SW 1271 (cell line): ENCODE measurements at regions not wholly inside any gene's neighbourhood (a gene's known extent, or its start where the extent isn't known, plus 50 kb on each side); places are given as distances from the start of the nearest gene placed in this dataset.

Source experiments
- DNase-seq, 2 experiments: peaks; one replicate each; lab custom pipeline; 2025; lab: John Stamatoyannopoulos, UW

DNA sequence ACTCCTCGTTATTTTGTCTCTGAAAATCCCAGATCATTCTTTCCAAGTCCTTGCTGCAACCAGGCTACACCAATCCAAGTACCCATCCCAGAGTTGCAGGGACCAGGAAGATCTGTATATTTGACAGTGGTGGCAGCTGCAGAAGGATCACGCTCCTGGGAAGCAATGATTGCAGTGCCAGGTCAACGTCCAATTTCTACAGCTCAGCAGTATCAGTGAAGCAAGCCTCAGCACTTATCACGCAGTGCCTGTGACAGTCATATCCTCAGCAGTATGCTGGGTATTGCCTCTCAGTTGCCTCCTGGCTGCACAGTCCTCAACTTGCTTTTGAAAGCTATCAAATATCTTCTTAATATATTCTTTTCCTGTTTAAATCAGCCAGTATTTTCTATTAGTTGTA lies 66.7 kb downstream of the BARHL2 start:
- DNase-seq = no peak

GRCh38 chr1:90640325-90640724 lies 76.8 kb downstream of the BARHL2 start:
- no peak for DNase-seq

- no peak for DNase-seq
Observed at GRCh38 chr1:90622666-90623065, 94.4 kb downstream of the BARHL2 start.

GRCh38 chr1:90621986-90622385 lies 95.1 kb downstream of the BARHL2 start:
- no peak for DNase-seq

DNA sequence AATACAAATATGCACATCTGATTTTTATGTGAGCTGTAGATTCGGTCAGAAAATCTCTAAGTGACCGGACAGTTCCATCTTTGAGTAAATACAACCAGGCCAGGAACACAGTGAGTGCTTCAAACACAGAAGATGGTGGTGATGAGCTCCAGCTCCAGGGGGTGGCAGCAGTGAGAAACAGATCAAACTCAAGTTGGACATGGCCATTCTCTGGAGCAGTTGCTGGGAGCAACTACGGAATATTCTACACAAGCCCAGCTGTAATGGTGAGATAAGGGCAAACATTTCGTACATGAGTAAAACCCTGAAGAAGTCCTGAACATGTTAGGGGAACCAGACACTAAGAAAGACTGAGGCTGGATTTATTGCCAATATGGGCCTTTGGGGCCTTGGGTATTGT lies 100.7 kb downstream of the BARHL2 start:
- DNase-seq = no peak

- DNase-seq = peak in 1 of 2 experiments; percentile 11
Observed at GRCh38 chr1:90614872-90615271, 102.2 kb downstream of the BARHL2 start.

- DNase-seq = no peak
Observed at GRCh38 chr1:90613371-90613770, 103.7 kb downstream of the BARHL2 start.

DNA sequence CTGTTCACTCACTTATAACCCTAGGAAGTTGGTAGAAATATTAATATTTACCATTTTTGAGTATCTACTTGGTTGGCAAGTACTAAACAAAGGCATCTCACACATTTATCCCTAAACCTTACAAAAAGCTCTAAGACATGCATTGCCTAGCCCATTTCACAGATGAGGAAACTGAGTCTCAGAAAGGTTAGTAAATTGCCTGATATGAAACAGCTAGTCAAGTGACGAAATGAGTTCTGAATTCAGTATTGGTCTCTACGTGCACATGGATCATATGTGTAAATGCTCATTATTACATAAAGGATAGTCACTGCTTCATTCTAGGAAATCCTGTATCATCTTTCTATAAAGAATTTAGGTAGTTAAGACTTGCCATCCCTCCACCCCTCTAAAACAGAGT lies 105.1 kb downstream of the BARHL2 start:
- DNase-seq = no peak

- no peak for DNase-seq
Observed at GRCh38 chr1:90607736-90608135, 109.4 kb downstream of the BARHL2 start.

DNA sequence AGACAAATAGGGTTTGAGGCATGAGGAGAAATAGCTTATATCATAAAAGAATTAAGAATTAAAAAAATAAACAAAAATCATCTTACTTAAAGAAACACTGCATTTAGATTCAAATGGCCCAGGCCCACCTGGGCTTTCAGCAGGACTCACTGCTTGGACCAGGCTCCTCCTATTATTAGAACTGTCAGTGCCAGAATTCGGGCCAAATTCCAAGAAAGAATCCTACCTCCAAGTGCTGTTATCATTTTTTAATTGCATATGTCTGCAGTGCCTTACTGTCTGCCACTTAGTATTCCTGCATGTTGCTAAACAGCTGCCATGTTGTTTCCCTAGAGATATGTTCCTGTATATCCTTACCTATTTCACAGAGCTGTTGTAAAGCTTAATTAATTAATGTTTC lies 112.0 kb downstream of the BARHL2 start:
- DNase-seq = no peak

DNA sequence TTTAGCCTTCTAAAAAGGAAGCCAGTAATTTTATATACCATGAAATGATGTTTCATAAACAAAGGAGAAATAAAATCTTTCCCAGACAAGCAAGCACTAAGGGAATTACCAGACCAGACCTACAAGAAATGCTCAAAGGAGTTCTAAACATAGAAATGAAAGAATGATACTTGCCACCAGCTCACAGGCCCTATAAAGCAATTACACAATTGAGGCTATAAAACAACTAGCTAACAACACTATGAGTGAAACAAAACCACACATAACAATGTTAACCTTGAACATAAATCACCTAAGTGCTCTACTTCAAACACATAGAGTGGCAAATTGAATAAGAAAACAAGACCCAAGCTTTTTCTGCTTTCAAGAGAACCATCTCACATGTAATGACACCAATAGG lies 123.8 kb downstream of the BARHL2 start:
- no peak for DNase-seq

- no peak for DNase-seq
Observed at GRCh38 chr1:90591970-90592356, 125.1 kb downstream of the BARHL2 start.

DNA sequence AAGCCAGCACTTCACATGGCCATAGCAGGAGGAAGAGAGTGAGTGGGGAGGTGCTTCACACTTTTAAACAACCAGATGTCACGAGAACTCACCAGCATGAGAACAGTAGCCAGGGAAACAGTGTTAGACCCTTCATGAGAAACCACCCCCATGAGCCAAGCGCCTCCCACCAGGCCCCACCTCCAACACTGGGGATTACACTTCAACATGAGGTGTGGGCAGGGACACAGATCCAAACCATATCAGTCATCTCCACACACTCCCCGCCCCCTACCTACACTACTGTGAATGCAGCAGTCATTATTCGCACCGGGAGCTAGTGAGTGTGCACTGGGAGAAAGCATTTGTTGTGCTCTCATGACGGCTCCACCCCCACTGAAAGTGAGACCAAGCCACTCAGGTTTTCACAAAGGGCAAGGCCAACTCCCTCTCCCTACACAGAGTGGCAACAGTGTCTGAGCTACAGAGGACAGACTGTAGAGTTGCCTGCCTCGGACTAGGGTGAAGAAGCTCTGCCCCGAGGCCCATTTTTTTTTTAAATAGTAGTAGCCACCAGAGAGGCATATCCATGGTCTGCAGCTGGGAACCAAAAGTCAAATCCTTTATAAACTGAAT lies 125.6 kb downstream of the BARHL2 start:
- no peak for DNase-seq

- DNase-seq = no peak
Observed at GRCh38 chr1:90580176-90580575, 136.9 kb downstream of the BARHL2 start.

GRCh38 chr1:90579212-90579802 lies 137.8 kb downstream of the BARHL2 start:
- DNase-seq = peak in 1 of 2 experiments; percentile 28

DNA sequence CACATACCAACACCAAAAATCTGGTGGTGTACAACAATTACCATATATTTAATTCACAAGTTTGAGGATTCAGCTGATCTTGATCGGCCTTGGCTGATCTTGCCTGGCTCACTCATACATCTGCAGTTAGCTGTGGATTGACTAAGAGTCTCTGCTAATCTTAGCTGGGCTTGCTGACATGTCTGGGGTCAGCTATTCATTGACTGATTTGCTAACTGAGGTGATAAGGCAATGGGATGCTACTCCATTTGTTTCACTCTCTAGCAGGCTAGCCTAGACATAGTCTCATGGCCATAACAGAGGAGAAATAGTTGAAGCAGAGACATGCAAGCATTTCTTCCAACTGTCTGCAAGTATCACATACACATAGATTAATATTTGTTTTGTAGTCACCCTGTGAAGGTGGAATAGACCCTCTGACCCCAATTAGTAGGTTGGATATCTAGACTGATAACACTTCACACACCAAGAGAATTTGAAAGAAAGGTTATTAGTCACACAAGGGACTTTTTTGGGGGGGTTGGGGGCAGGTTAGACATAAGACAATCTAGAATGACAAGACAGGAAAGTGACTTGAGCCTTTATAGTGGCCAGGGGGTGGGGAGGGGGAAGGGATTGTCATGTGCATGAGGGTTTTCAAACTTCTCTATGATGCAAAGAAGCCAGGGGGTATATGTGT lies 142.3 kb downstream of the BARHL2 start:
- no peak for DNase-seq

DNA sequence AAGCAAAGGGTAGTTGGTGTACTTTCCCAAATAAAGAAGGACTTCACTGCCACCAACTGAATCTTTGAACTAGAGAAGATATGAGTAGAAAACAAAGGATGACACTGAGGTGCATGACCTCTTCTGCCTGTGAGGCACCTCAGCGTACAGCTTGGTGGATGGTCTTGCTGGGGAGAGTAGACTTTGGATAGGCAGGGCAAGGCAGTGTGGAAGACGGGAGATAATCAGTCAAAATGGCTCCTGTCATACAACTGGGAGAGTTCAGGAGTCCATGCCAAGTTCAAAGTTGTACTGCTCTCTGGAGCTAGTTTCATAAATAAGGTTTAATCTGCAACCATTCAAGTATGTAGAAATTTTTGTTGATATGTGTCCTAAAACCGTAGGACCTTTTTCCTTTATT lies 143.4 kb downstream of the BARHL2 start:
- DNase-seq = no peak

GRCh38 chr1:90572446-90572845 lies 144.7 kb downstream of the BARHL2 start:
- no peak for DNase-seq

DNA sequence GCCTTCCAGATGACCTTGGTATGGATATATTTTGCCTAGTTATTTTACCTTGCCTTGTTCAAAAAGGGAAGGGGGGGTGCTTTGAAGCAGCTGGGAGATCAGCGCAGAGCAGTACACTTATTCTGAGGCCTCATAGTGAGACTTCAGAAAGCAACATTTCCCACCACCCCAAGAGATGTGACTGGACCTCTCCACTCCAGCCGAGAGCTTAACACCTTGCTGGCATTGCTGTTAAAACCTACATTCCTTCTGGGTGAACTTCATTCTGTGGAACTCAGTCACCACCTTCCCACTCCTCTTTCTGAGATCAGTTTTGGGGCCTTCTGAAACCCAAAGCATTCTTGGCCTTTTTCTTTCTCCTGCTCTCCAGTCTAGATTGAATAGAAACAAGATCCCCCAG lies 148.7 kb downstream of the BARHL2 start:
- DNase-seq = no peak

- DNase-seq = no peak
Observed at GRCh38 chr1:90564164-90564563, 152.9 kb downstream of the BARHL2 start.

DNA sequence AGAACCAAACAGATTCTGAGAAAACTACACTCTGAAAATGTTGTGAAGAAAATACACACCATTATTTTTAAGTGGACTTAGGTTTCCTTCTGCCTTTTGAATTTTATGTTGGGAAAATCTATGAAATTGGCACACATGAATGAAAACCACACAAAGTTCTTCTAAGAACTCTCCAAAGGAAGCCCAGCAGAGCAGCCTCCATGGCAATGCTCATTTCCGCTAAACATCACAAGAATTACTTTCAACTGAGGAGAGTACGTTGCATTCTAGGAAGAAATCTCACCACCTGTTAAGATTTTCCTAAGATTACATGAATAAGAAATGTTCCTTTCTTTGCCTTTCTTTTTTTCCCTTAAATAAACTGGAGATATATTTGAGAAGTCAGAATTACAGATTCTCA lies 154.2 kb downstream of the BARHL2 start:
- DNase-seq = no peak

DNA sequence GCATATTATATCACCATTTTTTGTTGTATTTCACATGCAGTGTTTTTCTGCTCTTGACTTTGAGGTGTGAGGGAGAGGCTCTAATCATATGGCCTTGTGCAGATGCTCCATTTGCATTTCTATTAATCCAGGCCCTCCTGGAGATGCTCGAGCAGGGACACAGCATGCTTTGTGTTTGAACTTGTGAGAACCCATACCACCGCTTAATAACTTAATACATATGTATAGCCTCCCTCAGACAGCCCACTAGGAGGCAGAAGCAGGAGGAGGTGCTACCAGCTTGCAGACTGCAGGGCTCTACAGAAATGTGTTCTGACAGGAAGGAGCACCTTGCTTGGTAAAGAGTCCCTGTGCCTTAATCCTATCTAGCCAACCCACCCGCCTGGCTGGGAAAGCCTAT lies 155.2 kb downstream of the BARHL2 start:
- DNase-seq = no peak

DNA sequence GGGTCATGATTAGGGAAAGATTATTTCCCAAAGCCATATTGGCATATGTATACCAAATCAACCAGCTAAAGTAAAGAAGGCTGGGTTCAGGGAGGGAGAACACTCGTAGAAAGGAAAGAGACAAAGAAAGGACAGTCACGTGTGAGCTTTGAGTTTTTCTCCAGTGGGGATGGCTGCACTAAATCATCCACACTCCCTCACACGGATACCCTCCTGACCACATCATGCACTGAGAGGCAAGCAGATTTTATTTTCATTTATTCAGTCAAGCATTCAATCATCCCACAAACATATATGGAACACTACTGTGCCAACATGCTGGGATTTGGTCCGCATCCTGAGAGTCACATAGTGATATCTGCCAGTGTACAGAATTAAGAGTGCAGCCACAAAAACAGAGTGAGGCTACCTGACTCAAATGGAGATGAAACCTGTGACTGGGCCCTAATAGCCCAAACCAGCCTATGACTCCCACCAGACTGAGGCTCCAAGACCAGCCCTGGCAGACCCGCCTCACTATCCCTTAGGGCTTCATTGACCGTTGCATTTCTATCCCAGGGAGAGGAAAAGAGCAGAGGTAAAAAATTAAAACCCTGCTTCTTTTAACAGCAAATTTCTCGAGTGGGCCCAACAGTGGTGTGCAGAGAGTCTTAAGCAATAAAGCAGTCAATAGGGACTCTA lies 155.9 kb downstream of the BARHL2 start:
- DNase-seq = no peak
